Breast epithelium (tissue), 3 donors: ENCODE measurements at regions not wholly inside any gene's neighbourhood (a gene's known extent, or its start where the extent isn't known, plus 50 kb on each side); places are given as distances from the start of the nearest gene placed in this dataset.

Source experiments
- CTCF ChIP-seq, 3 donors: fragments of 450-650 bp; IDR thresholded peaks; one replicate each; pipeline ENCODE4 v1.5.1; 2016 to 2017; ENCODE audit warnings: antibody characterized with exemption in 3 of 3, mild to moderate bottlenecking in 3 of 3, moderate library complexity in 3 of 3
- POLR2A ChIP-seq: fragments of 450-650 bp; IDR thresholded peaks from one replicate; pipeline ENCODE4 v1.6.1; 2016; ENCODE audit warnings: antibody characterized with exemption, mild to moderate bottlenecking, moderate library complexity
- POLR2AphosphoS5 ChIP-seq, 3 donors: sonication (generic); formaldehyde crosslinking; IDR thresholded peaks; one replicate each; pipeline ENCODE4 v1.6.1; 2017; ENCODE audit warnings: antibody characterized with exemption in 3 of 3

DNA sequence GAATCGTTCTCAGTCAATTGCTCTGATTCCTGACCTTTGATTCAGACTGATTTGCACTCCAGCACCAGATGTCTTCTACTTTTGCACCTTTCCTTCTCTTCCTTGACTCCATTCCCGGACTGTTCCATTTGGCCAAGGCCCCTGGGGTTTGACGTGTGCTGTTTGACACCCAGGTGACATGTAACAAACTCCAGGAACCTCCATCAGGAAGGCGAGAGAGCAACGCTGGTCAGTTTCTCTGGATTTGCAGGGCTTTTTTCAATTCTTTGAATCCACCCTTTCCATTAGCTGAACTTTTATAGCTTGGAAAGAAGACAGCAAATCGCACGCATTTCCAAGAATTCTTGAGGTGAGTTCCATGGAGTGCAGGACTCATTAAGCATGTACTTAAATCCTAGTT is 98.4 kb upstream of the FOXF1 start:
- TF ChIP-seq CTCF (IDR thresholded peaks at IDR 0.05) (no peak), POLR2AphosphoS5 (IDR thresholded peaks at IDR 0.05) (no peak), POLR2A (no peak)
